ENCODE measurements at regions not wholly inside any gene's neighbourhood (a gene's known extent, or its start where the extent isn't known, plus 50 kb on each side); places are given as distances from the start of the nearest gene placed in this dataset.

GRCh38 chr5:20446121-20446520 lies 458.1 kb upstream of the CDH18 start:
- Histone ChIP-seq H3K4me3 (no peak overlapping the region), H3K27me3 (no peaks in the 10 kb centered on the region), H3K27ac (no peak overlapping the region), H3K36me3 (ENCODE audit: low read depth, missing control alignments) (no peaks in the 10 kb centered on the region), H3K4me1 (no peaks in the 10 kb centered on the region), H3K9me3 (no peaks in the 10 kb centered on the region)
- WGBS, 2 donors = 92% methylated on average over 3 of the region's 3 CpGs
- no peak for DNase-seq
- no peak for TF ChIP-seq POLR2A (IDR thresholded peaks at IDR 0.05)
- no peak for TF ChIP-seq CTCF (IDR thresholded peaks at IDR 0.05)
- intact Hi-C loops (cut with DNase I; ENCODE audit: low total_unique reads) = no loop called here

DNA sequence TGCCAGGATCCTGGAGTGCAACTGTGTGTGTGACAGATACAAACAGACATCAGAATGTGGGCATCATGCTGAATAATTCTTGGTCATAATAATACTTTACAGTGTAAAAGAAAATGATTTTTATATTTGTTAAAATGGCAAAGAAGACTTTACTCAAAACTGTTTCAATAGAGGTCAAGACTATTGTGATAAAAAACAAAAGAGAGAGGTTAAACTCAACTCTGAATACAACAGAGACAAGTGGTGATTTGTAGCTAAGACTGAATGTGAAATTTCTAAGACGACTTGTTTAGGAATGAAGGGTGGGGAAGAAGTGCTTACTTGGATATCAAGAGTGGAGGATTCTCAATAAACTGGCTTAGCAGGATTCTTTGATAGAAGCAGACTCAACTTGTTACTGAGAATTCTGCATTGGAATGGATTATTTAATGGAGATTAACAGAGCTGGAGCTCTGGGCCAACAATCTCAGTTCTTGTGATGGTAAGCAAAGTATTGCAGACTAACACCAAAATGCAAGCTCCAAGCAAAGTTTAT lies 457.4 kb upstream of the CDH18 start:
- 56 to 76% methylated on average over 1 of the region's 1 CpG for whole genome bisulfite sequencing, 2 donors
- DNase-seq = no peak
- Histone ChIP-seq H3K9me3 (no peaks in the 10 kb centered on the region), H3K4me1 (no peaks in the 10 kb centered on the region), H3K27ac (no peak overlapping the region), H3K36me3 (ENCODE audit: low read depth, missing control alignments) (no peaks in the 10 kb centered on the region), H3K4me3 (no peak overlapping the region), H3K27me3 (no peaks in the 10 kb centered on the region)
- intact Hi-C loops (cut with DNase I; ENCODE audit: low total_unique reads) = no loop called here
- no peak for TF ChIP-seq CTCF (IDR thresholded peaks at IDR 0.05)

DNA sequence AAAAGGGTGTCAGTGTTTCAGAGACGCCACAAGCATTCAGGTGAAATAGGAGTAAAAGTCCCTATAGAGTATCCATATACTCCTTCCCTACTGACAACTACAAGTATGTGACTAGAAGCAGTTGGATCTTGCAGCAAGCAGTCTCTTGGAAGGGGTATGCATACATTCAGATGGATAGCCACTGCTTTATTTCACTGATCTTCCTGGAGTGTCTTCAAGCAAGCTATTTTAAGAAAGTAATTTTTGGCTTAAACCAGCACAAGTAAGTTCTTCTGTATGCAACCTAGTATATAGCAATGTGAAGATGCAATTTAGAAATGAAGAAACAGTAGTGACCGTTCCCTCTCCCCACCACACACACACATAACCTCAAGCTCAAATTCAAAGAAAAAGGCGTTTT lies 446.8 kb upstream of the CDH18 start:
- WGBS, 2 donors = 84 to 93% methylated on average over 3 of the region's 3 CpGs
- TF ChIP-seq CTCF (IDR thresholded peaks at IDR 0.05) (no peak), POLR2A (IDR thresholded peaks at IDR 0.05) (no peak)
- H3K4me1 ChIP-seq = no peaks in the 10 kb centered on the region
- H3K27me3 ChIP-seq = no peaks in the 10 kb centered on the region
- H3K4me3 ChIP-seq = no peak overlapping the region
- no peaks in the 10 kb centered on the region for H3K9me3 ChIP-seq
- intact Hi-C loops (cut with DNase I; ENCODE audit: low total_unique reads) = no loop called here
- no peak for DNase-seq
- H3K27ac ChIP-seq = no peak overlapping the region
- H3K36me3 ChIP-seq (ENCODE audit: low read depth, missing control alignments) = no peaks in the 10 kb centered on the region

DNA sequence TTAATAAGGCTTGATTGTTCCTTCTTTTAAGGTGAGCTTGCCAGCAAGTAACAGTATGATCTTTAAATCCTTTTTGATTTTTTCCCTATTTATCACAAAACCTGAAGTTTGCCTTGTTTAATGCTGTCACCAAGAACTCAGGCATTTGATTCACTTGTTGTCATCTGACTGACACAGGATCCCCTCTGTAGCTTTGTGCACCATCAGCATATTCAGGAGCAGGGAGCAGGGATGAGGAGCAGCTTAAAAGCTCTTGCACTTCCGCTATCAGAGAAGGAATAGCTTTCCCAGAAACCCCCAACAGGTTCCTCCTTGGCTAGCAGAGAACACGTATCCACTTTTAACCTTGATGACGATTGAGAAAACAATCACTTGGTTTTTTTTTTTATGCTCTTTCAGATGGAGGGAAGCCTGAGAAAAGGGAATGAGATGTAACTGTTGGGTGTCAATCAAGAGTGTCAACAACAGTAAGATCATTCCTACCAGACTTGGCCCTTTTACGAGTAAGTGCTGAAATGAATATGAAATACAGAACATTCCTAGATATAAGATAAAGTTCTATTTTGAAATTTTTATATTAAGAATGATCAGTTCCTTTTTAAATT lies 433.1 kb upstream of the CDH18 start:
- Histone ChIP-seq H3K4me3 (no peak overlapping the region), H3K27me3 (no peaks in the 10 kb centered on the region), H3K9me3 (no peaks in the 10 kb centered on the region), H3K36me3 (ENCODE audit: low read depth, missing control alignments) (no peaks in the 10 kb centered on the region), H3K27ac (no peak overlapping the region), H3K4me1 (no peaks in the 10 kb centered on the region)
- DNase-seq = no peak
- TF ChIP-seq POLR2A (IDR thresholded peaks at IDR 0.05) = no peak
- TF ChIP-seq CTCF (IDR thresholded peaks at IDR 0.05) = no peak
- intact Hi-C loops (cut with DNase I; ENCODE audit: low total_unique reads) = no loop called here
- 43 to 46% methylated on average over 4 of the region's 4 CpGs for WGBS, 2 donors

Small RNAs in the stretch of these regions (small RNA-seq; reads per million reads assigned to genes)
- gene AC091946.2 (0 reads per million in 2 donors), gene AC140172.1 (0 reads per million in 2 donors)

Measured in testis (tissue), 2 donors.